Lung microvascular endothelial cell (primary cell): ENCODE measurements at regions not wholly inside any gene's neighbourhood (a gene's known extent, or its start where the extent isn't known, plus 50 kb on each side); places are given as distances from the start of the nearest gene placed in this dataset.

Experiments
- DNase-seq, 2 donors: peaks; one replicate each; pipeline versions ENCODE4 v3.0.0 to v3.0.0-alpha.2; 2010; ENCODE audit warnings: low read depth in 2 of 2

GRCh38 chr4:106679063-106679462 is 310.5 kb upstream of the GIMD1 start:
- DNase-seq = no peak

GRCh38 chr4:106677213-106677612 is 308.6 kb upstream of the GIMD1 start:
- DNase-seq = no peak

GRCh38 chr4:106676173-106676921 is 307.8 kb upstream of the GIMD1 start:
- DNase-seq = no peak

- no peak for DNase-seq
Measured at GRCh38 chr4:106671716-106672115, 303.1 kb upstream of the GIMD1 start.

GRCh38 chr4:106670976-106671375 is 302.4 kb upstream of the GIMD1 start:
- DNase-seq = no peak

- peak; percentile 1 to 45 for DNase-seq
Measured at GRCh38 chr4:106659371-106659770, 290.8 kb upstream of the GIMD1 start.

GRCh38 chr4:106652095-106652494 is 283.5 kb upstream of the GIMD1 start:
- DNase-seq = no peak

- DNase-seq = no peak
Measured at GRCh38 chr4:106650701-106651100, 282.1 kb upstream of the GIMD1 start.

- no peak for DNase-seq
Measured at GRCh38 chr4:106647451-106647850, 278.9 kb upstream of the GIMD1 start.

- peak in 1 of 2 donors; percentile 13 for DNase-seq
Measured at GRCh38 chr4:106629268-106629625, 260.7 kb upstream of the GIMD1 start.

- no peak for DNase-seq
Measured at GRCh38 chr4:106628586-106629267, 260.1 kb upstream of the GIMD1 start.

GRCh38 chr4:106627051-106627450 is 258.5 kb upstream of the GIMD1 start:
- DNase-seq = no peak

- DNase-seq = no peak
Measured at GRCh38 chr4:106624671-106625070, 256.1 kb upstream of the GIMD1 start.

- DNase-seq = peak in 1 of 2 donors; percentile 6
Measured at GRCh38 chr4:106618956-106619355, 250.4 kb upstream of the GIMD1 start.

- DNase-seq = peak; percentile 34 to 65
Measured at GRCh38 chr4:106615961-106616360, 247.4 kb upstream of the GIMD1 start.

- peak; percentile 1 to 43 for DNase-seq
Measured at GRCh38 chr4:106615410-106615945, 246.9 kb upstream of the GIMD1 start.

GRCh38 chr4:106614441-106614840 is 245.9 kb upstream of the GIMD1 start:
- DNase-seq = peak in 1 of 2 donors; percentile 69

GRCh38 chr4:106609917-106610316 is 241.3 kb upstream of the GIMD1 start:
- no peak for DNase-seq

- DNase-seq = no peak
Measured at GRCh38 chr4:106607558-106607957, 239.0 kb upstream of the GIMD1 start.

GRCh38 chr4:106604319-106605051 is 235.9 kb upstream of the GIMD1 start:
- no peak for DNase-seq

- no peak for DNase-seq
Measured at GRCh38 chr4:106603471-106603870, 234.9 kb upstream of the GIMD1 start.

GRCh38 chr4:106602711-106603110 is 234.1 kb upstream of the GIMD1 start:
- DNase-seq = no peak
